GM12891 (cell line): ENCODE measurements at regions not wholly inside any gene's neighbourhood (a gene's known extent, or its start where the extent isn't known, plus 50 kb on each side); places are given as distances from the start of the nearest gene placed in this dataset.
"Not testable (repeated sequence)": the region's sequence is repeated elsewhere in the genome, so short reads cannot be mapped to it uniquely, and the experiment has no call there.

Source experiments
- POLR2A ChIP-seq: IDR thresholded peaks from 2 replicates; pipeline ENCODE4 v1.6.1; 2011; ENCODE audit warnings: low read depth, low read length, control low read depth
- POLR2AphosphoS5 ChIP-seq: IDR thresholded peaks from 2 replicates; pipeline ENCODE4 v1.6.1; 2011; ENCODE audit warnings: low read depth, low read length, control low read depth
- TAF1 ChIP-seq: IDR thresholded peaks from 2 replicates; pipeline ENCODE4 v1.6.1; 2011; ENCODE audit warnings: low read depth, low read length, control low read depth

DNA sequence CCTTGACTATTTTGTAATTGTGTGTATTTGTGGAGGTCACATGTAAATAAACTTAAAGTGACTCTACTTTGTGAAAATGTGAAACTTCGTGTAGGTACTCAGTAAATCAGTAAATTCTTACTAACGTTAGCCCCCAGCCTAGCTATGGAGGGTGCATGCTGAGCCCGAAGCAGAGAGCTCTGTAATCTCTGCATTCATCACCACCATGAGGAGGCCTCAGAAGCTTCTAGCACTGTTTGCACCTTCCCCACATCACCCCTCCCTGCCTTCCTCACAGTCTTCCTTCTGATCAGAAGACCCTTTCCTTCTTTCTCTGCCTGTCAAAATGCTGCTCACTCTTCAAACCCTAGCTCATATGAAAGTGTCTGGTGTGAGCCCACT lies 73.3 kb upstream of the LPCAT1 start:
- not testable (repeated sequence) for TF ChIP-seq TAF1, POLR2A, POLR2AphosphoS5
